SKM-1 (cell line): ENCODE measurements at regions not wholly inside any gene's neighbourhood (a gene's known extent, or its start where the extent isn't known, plus 50 kb on each side); places are given as distances from the start of the nearest gene placed in this dataset.

ENCODE experiments used
- DNase-seq: peaks from one replicate; lab custom pipeline; 2025; ENCODE audit not compliant: unreplicated experiment; lab: John Stamatoyannopoulos, UW

- DNase-seq = no peak
Observed at GRCh38 chr1:81498471-81499462, 302.0 kb upstream of the ADGRL2 start.

- DNase-seq = no peak
Observed at GRCh38 chr1:81496349-81496748, 304.4 kb upstream of the ADGRL2 start.

GRCh38 chr1:81493102-81493869 lies 307.4 kb upstream of the ADGRL2 start:
- DNase-seq = no peak

- DNase-seq = no peak
Observed at GRCh38 chr1:81492628-81493027, 308.1 kb upstream of the ADGRL2 start.

- DNase-seq = no peak
Observed at GRCh38 chr1:81490614-81491013, 310.1 kb upstream of the ADGRL2 start.

- DNase-seq = no peak
Observed at GRCh38 chr1:81489372-81489934, 311.3 kb upstream of the ADGRL2 start.

GRCh38 chr1:81484284-81484683 lies 316.4 kb upstream of the ADGRL2 start:
- no peak for DNase-seq

- no peak for DNase-seq
Observed at GRCh38 chr1:81478219-81478618, 322.5 kb upstream of the ADGRL2 start.

GRCh38 chr1:81477710-81478109 lies 323.0 kb upstream of the ADGRL2 start:
- no peak for DNase-seq

GRCh38 chr1:81472387-81472786 lies 328.3 kb upstream of the ADGRL2 start:
- DNase-seq = no peak

GRCh38 chr1:81471255-81471654 lies 329.5 kb upstream of the ADGRL2 start:
- DNase-seq = no peak

GRCh38 chr1:81470275-81470674 lies 330.5 kb upstream of the ADGRL2 start:
- DNase-seq = peak; percentile 29

GRCh38 chr1:81467383-81467782 lies 333.4 kb upstream of the ADGRL2 start:
- DNase-seq = no peak

- DNase-seq = no peak
Observed at GRCh38 chr1:81466961-81467360, 333.8 kb upstream of the ADGRL2 start.

GRCh38 chr1:81463936-81464837 lies 336.5 kb upstream of the ADGRL2 start:
- no peak for DNase-seq

GRCh38 chr1:81459043-81459442 lies 341.7 kb upstream of the ADGRL2 start:
- DNase-seq = no peak

- DNase-seq = no peak
Observed at GRCh38 chr1:81458186-81458585, 342.5 kb upstream of the ADGRL2 start.

GRCh38 chr1:81455481-81455880 lies 345.3 kb upstream of the ADGRL2 start:
- DNase-seq = no peak

GRCh38 chr1:81453971-81454370 lies 346.8 kb upstream of the ADGRL2 start:
- no peak for DNase-seq

- no peak for DNase-seq
Observed at GRCh38 chr1:81453367-81453703, 347.4 kb upstream of the ADGRL2 start.
